ENCODE measurements at regions not wholly inside any gene's neighbourhood (a gene's known extent, or its start where the extent isn't known, plus 50 kb on each side); places are given as distances from the start of the nearest gene placed in this dataset.
"Not testable (repeated sequence)": the region's sequence is repeated elsewhere in the genome, so short reads cannot be mapped to it uniquely, and the experiment has no call there.

- DNase-seq: not testable (repeated sequence)
Observed at GRCh38 chr3:194888062-194888461, 202.4 kb downstream of the FAM43A start.

- DNase-seq: no peak
Observed at GRCh38 chr3:194888916-194889315, 203.2 kb downstream of the FAM43A start.

- no peak for DNase-seq
Observed at GRCh38 chr3:194890091-194890490, 204.4 kb downstream of the FAM43A start.

DNA sequence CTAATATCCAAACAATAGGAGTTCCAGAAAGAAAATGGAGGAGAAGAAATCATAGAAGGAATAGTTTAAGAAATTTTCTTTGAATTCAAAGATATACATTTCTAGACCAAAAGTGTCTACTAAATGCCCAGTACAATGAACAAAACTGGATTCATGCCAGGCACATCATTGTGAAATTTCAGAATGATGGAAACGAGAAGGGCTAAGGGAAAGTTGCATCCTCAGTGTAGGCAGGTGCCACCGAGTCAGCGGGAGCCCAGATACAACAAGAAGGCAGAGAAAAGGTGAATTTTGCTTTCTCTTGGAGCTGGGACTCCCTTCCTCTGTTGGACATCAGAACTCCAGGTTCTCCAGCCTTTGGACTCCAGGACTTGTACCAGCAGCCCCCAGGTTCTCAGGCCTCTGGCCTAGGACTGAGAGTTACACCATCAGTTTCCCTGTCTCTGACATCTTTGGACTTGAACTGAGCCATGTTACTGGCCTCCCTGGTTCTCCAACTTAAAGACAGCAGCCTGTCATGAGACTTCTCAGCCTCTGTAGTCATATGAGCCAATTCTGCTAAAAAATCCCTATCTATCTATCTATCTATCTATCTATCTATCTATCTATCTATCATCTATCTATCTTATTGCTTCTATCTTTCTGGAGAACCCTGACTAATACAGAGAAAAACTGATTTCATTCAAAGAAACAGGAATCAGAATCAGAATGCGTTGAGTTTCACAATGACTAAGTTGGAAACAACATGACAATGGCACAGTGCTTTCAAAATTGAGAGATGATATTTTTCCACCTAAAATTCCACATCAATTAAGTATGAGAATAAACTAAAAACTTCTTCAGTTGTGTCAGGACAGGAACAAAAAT lies 207.7 kb downstream of the FAM43A start:
- DNase-seq: no peak

- DNase-seq: no peak
Observed at GRCh38 chr3:194894538-194894937, 208.9 kb downstream of the FAM43A start.

GRCh38 chr3:194900854-194901522 lies 215.3 kb downstream of the FAM43A start:
- no peak for DNase-seq

- DNase-seq: not testable (repeated sequence)
Observed at GRCh38 chr3:194903447-194903846, 217.8 kb downstream of the FAM43A start.

DNA sequence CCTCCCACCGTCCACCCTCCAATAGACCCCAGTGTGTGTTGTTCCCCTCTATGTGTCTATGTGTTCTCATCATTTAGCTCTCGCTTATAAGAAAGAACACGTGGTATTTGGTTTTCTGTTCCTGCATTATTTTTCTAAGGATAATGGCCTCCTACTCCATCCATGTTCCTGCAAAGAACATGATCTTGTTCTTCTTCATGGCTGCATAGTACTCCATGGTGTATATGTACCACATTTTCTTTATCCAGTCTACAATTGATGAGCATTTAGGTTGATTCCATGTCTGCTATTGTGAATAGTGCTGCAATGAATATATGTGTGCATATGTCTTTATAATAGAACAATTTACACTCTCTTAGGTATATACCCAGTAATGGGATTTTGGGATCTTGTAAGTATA lies 219.3 kb downstream of the FAM43A start:
- not testable (repeated sequence) for DNase-seq

DNA sequence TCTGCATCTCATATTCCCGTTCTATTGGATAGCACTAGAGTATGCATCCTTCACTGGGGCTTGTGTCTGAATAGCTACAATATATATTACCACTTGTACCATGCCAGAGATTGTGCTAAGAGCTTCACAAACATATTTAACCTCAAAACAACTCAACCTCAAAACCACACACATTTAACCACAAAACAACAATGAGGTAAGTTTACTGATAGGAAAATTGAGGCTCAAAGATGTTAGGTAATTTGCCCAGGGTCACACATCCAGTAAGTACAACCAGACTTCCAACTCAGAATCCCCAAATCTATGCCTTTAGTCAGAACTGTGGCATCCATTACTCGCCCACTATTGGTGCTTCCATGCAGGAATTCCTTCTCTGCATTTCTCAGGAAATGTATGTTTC lies 220.0 kb downstream of the FAM43A start:
- DNase-seq: no peak

GRCh38 chr3:194906229-194906629 lies 220.5 kb downstream of the FAM43A start:
- DNase-seq: no peak

GRCh38 chr3:194906970-194907629 lies 221.4 kb downstream of the FAM43A start:
- no peak for DNase-seq

- no peak for DNase-seq
Observed at GRCh38 chr3:194907811-194908210, 222.1 kb downstream of the FAM43A start.

DNA sequence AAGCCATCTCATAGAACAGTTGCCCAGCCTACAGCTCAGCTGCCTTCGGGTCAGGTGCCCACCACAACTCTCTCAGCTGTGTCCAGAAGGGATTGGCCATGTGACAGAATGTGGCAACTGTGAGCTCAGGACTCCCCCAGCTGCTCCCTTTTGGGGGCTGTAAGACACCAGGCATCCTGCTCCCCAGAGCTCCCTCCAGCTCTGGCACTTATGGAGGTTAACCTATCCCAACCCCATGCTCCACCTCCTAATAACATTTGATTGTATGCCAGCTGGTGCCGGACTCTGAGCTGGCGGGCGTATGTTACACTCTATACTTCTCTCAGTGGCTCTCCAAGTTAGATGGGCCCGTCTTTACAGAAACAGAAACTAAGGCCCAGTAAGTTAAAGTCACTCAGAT lies 222.8 kb downstream of the FAM43A start:
- no peak for DNase-seq

GRCh38 chr3:194908972-194909371 lies 223.3 kb downstream of the FAM43A start:
- DNase-seq: no peak

- no peak for DNase-seq
Observed at GRCh38 chr3:194910414-194910984, 224.8 kb downstream of the FAM43A start.

DNA sequence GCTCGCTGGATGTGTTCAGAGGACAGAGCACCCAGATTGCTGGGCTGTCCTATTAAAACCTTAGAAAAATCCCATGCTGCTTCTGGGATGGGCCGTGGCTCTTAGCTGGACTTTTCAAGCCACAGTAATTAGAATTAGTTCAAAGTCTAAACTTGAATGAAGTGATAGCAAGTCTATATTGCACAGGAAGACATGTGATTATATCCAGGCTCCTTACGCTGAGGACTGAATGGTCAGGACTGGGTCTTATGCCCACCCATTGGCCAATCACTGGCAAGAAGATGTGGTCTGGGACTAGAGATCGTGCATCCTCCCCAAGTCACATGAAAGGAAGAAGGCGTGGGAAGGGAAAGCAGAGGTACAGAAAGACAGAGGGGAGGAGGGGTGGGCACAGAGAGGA lies 227.6 kb downstream of the FAM43A start:
- no peak for DNase-seq

DNA sequence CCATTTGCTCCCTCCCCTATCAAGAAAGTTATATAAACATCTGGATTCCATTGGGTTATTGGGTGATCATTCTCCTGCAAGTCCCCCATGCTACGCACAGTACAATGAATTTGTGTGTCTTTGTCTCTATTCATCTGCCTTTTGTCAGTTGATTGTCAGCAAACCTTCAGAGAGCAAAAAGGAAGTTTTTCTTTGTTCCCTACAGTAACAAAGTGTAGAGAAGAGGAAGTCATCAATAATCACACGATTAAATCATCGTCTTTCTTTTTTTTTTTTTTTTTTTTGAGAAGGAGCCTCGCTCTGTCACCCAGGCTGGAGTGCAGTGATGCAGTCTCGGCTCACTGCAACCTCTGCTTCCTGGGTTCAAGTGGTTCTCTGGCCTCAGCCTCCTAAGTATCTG lies 239.2 kb downstream of the FAM43A start:
- not testable (repeated sequence) for DNase-seq

DNA sequence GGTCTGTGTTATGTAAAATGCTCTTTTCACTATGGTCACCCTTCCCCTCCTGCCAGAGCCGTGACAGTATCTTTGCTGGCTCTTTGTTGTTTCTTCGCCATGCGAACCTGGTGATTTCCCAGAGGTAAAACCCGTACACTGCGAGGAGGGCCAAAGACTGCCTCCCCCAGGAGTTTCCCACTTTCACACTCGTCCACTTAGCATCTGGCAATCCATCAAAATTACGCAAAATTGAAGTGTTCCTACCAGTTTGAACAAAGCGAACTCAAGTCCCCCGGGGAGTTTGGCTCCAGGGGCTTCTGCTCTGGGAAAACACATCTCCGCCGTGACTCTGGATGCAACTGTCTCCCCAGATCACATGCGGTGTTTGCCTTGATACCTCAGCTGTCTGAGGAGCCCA lies 239.9 kb downstream of the FAM43A start:
- DNase-seq: peak; percentile 87

GRCh38 chr3:194928227-194928626 lies 242.5 kb downstream of the FAM43A start:
- DNase-seq: no peak

- no peak for DNase-seq
Observed at GRCh38 chr3:194928831-194929577, 243.3 kb downstream of the FAM43A start.

GRCh38 chr3:194929578-194929960 lies 243.9 kb downstream of the FAM43A start:
- DNase-seq: no peak

- no peak for DNase-seq
Observed at GRCh38 chr3:194930377-194931204, 244.9 kb downstream of the FAM43A start.

Data from NCI-H345 (cell line).